PC-9 (cell line): ENCODE measurements at regions not wholly inside any gene's neighbourhood (a gene's known extent, or its start where the extent isn't known, plus 50 kb on each side); places are given as distances from the start of the nearest gene placed in this dataset.

Experiments used
- BruUV-seq: library from RNA; stranded (reverse); fragments of 400-500 nt; replicated peaks from 2 replicates; lab custom pipeline; 2021; lab: Mats Ljungman, UMichigan
- CTCF ChIA-PET: fragments of 300-600 bp; sonication (Branson Sonifier 250); formaldehyde crosslinking; loops from one replicate; lab custom pipeline; 2022; ENCODE audit warnings: antibody characterized with exemption; lab: Charles Lee
- POLR2A ChIA-PET: fragments of 300-600 bp; sonication (Branson Sonifier 250); formaldehyde crosslinking; loops from one replicate; lab custom pipeline; 2022; ENCODE audit warnings: antibody characterized with exemption; ENCODE audit not compliant: unreplicated experiment; lab: Charles Lee
- DNase-seq, 2 experiments: peaks; one replicate each; pipeline versions ENCODE4 v3.0.0 to v3.0.0-alpha.2; 2015 to 2022; ENCODE audit warnings: mixed read lengths in 1 of 2
- H2AFZ ChIP-seq: fragments of 200-600 bp; sonication (generic); 2 replicates; pipeline ENCODE4 v1.8.1; 2017; ENCODE audit warnings: antibody characterized with exemption
- H3F3A ChIP-seq: fragments of 200-600 bp; sonication (generic); 2 replicates; pipeline ENCODE4 v1.8.1; 2017; ENCODE audit warnings: antibody characterized with exemption, mild to moderate bottlenecking, low read depth; ENCODE audit not compliant: insufficient read depth
- H3K27ac ChIP-seq: fragments of 200-600 bp; sonication (generic); 2 replicates; pipeline ENCODE4 v1.6.1; 2016; ENCODE audit warnings: mixed run types
- H3K27me3 ChIP-seq: fragments of 200-600 bp; sonication (generic); 2 replicates; pipeline ENCODE4 v1.6.1; 2016; ENCODE audit warnings: low read depth, mixed run types; ENCODE audit not compliant: insufficient read depth
- H3K36me3 ChIP-seq: fragments of 200-600 bp; sonication (generic); 2 replicates; pipeline ENCODE4 v1.6.1; 2016; ENCODE audit warnings: low read depth, mixed run types
- H3K4me1 ChIP-seq: fragments of 200-600 bp; sonication (generic); replicated peaks from 2 replicates; pipeline ENCODE4 v1.6.1; 2016; ENCODE audit warnings: mixed run types; ENCODE audit not compliant: insufficient read depth
- H3K4me2 ChIP-seq: fragments of 200-600 bp; sonication (generic); 2 replicates; pipeline ENCODE4 v1.6.1; 2017; ENCODE audit warnings: mixed run types
- H3K4me3 ChIP-seq: fragments of 200-600 bp; sonication (generic); 2 replicates; pipeline ENCODE4 v1.6.1; 2016; ENCODE audit warnings: mixed run types
- H3K79me2 ChIP-seq: fragments of 200-600 bp; sonication (generic); 2 replicates; pipeline ENCODE4 v1.6.1; 2017; ENCODE audit warnings: low read depth, mixed run types
- H3K9me2 ChIP-seq: fragments of 200-600 bp; sonication (generic); 2 replicates; pipeline ENCODE4 v1.8.1; 2017; ENCODE audit warnings: mild to moderate bottlenecking; ENCODE audit not compliant: insufficient read depth
- H3K9me3 ChIP-seq: fragments of 200-600 bp; sonication (generic); 2 replicates; pipeline ENCODE4 v1.8.1; 2016; ENCODE audit warnings: low read depth; ENCODE audit not compliant: insufficient read depth
- H4K20me1 ChIP-seq: fragments of 200-600 bp; sonication (generic); 2 replicates; pipeline ENCODE4 v1.8.1; 2017; ENCODE audit not compliant: insufficient read depth
- CTCF ChIP-seq: fragments of 200-600 bp; sonication (generic); conservative IDR thresholded peaks from 2 replicates; pipeline ENCODE4 v1.6.1; 2017; ENCODE audit warnings: mixed run types, antibody characterized with exemption, mild to moderate bottlenecking, moderate library complexity
- EZH2 ChIP-seq: fragments of 200-600 bp; sonication (generic); IDR thresholded peaks from 2 replicates; pipeline ENCODE4 v1.8.0; 2017; ENCODE audit warnings: antibody characterized with exemption, low read depth
- intact Hi-C: fragments of 100-400 bp; cut with micrococcal nuclease; formaldehyde crosslinking; loops from one replicate; pipeline ENCODE4 v1.10.0; 2022; ENCODE audit not compliant: unreplicated experiment

GRCh38 chr18:41113885-41114482, 841.0 kb upstream of the PIK3C3 start:
- CTCF ChIA-PET = no interaction called here
- Histone ChIP-seq H3K79me2 (no peaks in the 10 kb centered on the region), H3K9me3 (no peaks in the 10 kb centered on the region), H3K36me3 (no peaks in the 10 kb centered on the region), H3F3A (no peaks in the 10 kb centered on the region), H4K20me1 (no peaks in the 10 kb centered on the region), H3K27me3 (no peaks in the 10 kb centered on the region), H3K4me3 (no peak overlapping the region), H3K9me2 (no peaks in the 10 kb centered on the region), H2AFZ (no peak overlapping the region), H3K4me1 (no peaks in the 10 kb centered on the region), H3K27ac (no peak overlapping the region), H3K4me2 (no peak overlapping the region)
- POLR2A ChIA-PET = no interaction called here
- no TSS peak for BruUV-seq
- no peak for TF ChIP-seq CTCF
- TF ChIP-seq EZH2 = no peak
- intact Hi-C loops = no loop called here
- no peak for DNase-seq

GRCh38 chr18:41099451-41099850, 855.6 kb upstream of the PIK3C3 start:
- H4K20me1 ChIP-seq = no peaks in the 10 kb centered on the region
- H3K4me3 ChIP-seq = no peak overlapping the region
- BruUV-seq = no TSS peak
- H3K9me3 ChIP-seq = no peaks in the 10 kb centered on the region
- H3K9me2 ChIP-seq = no peaks in the 10 kb centered on the region
- no peak for DNase-seq
- H3K4me2 ChIP-seq = no peak overlapping the region
- TF ChIP-seq CTCF (no peak), EZH2 (no peak)
- H3F3A ChIP-seq = no peaks in the 10 kb centered on the region
- H2AFZ ChIP-seq = no peak overlapping the region
- no peaks in the 10 kb centered on the region for H3K4me1 ChIP-seq
- H3K79me2 ChIP-seq = no peaks in the 10 kb centered on the region
- no peak overlapping the region for H3K27ac ChIP-seq
- ChIA-PET POLR2A (no interaction called here), CTCF (no interaction called here)
- intact Hi-C loops = no loop called here
- H3K27me3 ChIP-seq = no peaks in the 10 kb centered on the region
- no peaks in the 10 kb centered on the region for H3K36me3 ChIP-seq

GRCh38 chr18:41096504-41096903, 858.5 kb upstream of the PIK3C3 start:
- Histone ChIP-seq H3K4me3 (no peak overlapping the region), H3K79me2 (no peaks in the 10 kb centered on the region), H3K4me1 (no peaks in the 10 kb centered on the region), H3K9me2 (no peaks in the 10 kb centered on the region), H3K27me3 (no peaks in the 10 kb centered on the region), H3F3A (no peaks in the 10 kb centered on the region), H2AFZ (no peak overlapping the region), H3K9me3 (no peaks in the 10 kb centered on the region), H4K20me1 (no peaks in the 10 kb centered on the region), H3K4me2 (no peak overlapping the region), H3K36me3 (no peaks in the 10 kb centered on the region), H3K27ac (no peak overlapping the region)
- TF ChIP-seq CTCF = no peak
- no peak for TF ChIP-seq EZH2
- CTCF ChIA-PET = no interaction called here
- POLR2A ChIA-PET = no interaction called here
- intact Hi-C loops = no loop called here
- no peak for DNase-seq
- no TSS peak for BruUV-seq
